Gastrocnemius medialis (tissue), 4 donors: ENCODE measurements at regions not wholly inside any gene's neighbourhood (a gene's known extent, or its start where the extent isn't known, plus 50 kb on each side); places are given as distances from the start of the nearest gene placed in this dataset.
"Not testable (repeated sequence)": the region's sequence is repeated elsewhere in the genome, so short reads cannot be mapped to it uniquely, and the experiment has no call there.

Experiments used
- ATAC-seq, 2 donors: fragments of 150-250 bp; one replicate each; pipeline ENCODE4 v1.9.1; 2016
- DNase-seq, 2 donors: peaks; one replicate each; pipeline ENCODE4 v3.0.0-alpha.2; 2019
- H3K27ac ChIP-seq, 4 donors: fragments of 200-600 bp; sonication (generic); 1 replicate in 1 of 4; 2 replicates in 3 of 4; pipeline ENCODE4 v1.5.1; 2016 to 2018; ENCODE audit warnings: mild to moderate bottlenecking in 2 of 4, moderate library complexity in 1 of 4
- H3K27me3 ChIP-seq, 3 donors: fragments of 200-600 bp; sonication (generic) in 2 of 3; 1 replicate in 1 of 3; 2 replicates in 2 of 3; pipeline versions ENCODE4 v1.5.1 to v1.6.0; 2016 to 2019; ENCODE audit warnings: mild to moderate bottlenecking in 1 of 3, moderate library complexity in 1 of 3
- H3K36me3 ChIP-seq, 2 donors: fragments of 200-600 bp; sonication (generic) in 1 of 2; one replicate each; pipeline ENCODE4 v1.5.1; 2017 to 2018
- H3K4me1 ChIP-seq, 2 donors: fragments of 200-600 bp; sonication (generic) in 1 of 2; one replicate each; pipeline ENCODE4 v1.5.1; 2016 to 2017; ENCODE audit warnings: mild to moderate bottlenecking in 2 of 2
- H3K4me3 ChIP-seq, 4 donors: fragments of 200-600 bp; sonication (generic) in 3 of 4; 1 replicate in 1 of 4; 2 replicates in 3 of 4; pipeline ENCODE4 v1.5.1; 2016 to 2019; ENCODE audit warnings: mild to moderate bottlenecking in 2 of 4
- H3K9me3 ChIP-seq, 3 donors: fragments of 200-600 bp; sonication (generic) in 2 of 3; 1 replicate in 1 of 3; 2 replicates in 2 of 3; pipeline ENCODE4 v1.5.1; 2016 to 2019
- CTCF ChIP-seq, 5 experiments: fragments of 450-650 bp in 3 of 5; fragments of 200-600 bp in 2 of 5; sonication (generic) in 2 of 5; IDR thresholded peaks in 4 of 5; conservative IDR thresholded peaks in 1 of 5; 1 replicate in 4 of 5; 2 replicates in 1 of 5; pipeline ENCODE4 v1.5.1; 2016 to 2019; ENCODE audit warnings: antibody characterized with exemption in 5 of 5, mild to moderate bottlenecking in 3 of 5, moderate library complexity in 3 of 5
- POLR2A ChIP-seq, 2 donors: fragments of 450-650 bp; IDR thresholded peaks; one replicate each; pipeline ENCODE4 v1.6.1; 2017; ENCODE audit warnings: antibody characterized with exemption in 2 of 2, mild to moderate bottlenecking in 2 of 2, moderate library complexity in 2 of 2
- in situ Hi-C, 4 donors: fragments of 200-750 bp; cut with MboI; loops; one replicate each; pipeline versions ENCODE4 v1.15.0 to v1.8.0; 2017; ENCODE audit warnings: low sequenced_read_pairs in 4 of 4
- intact Hi-C: fragments of 100-400 bp; cut with DNase I; formaldehyde crosslinking; loops from one replicate; pipeline ENCODE4 v1.15.1; 2023; ENCODE audit warnings: low total_unique reads

- no peak for DNase-seq
- Histone ChIP-seq H3K4me1 (no peaks in the 10 kb centered on the region), H3K27ac (no peak overlapping the region), H3K36me3 (no peaks in the 10 kb centered on the region), H3K9me3 (no peaks in the 10 kb centered on the region), H3K27me3 (no peaks in the 10 kb centered on the region), H3K4me3 (no peak overlapping the region)
- intact Hi-C loops: no loop called here
- ATAC-seq: no peak
- in situ Hi-C loops: no loop called here
- no peak for TF ChIP-seq POLR2A (IDR thresholded peaks at IDR 0.05)
- no peak for TF ChIP-seq CTCF (IDR thresholded peaks at IDR 0.05 in 4 of 5, conservative IDR thresholded peaks at IDR 0.05 in 1 of 5)
These were observed 514.8 kb downstream of the SLC6A15 start for GRCh38 chr12:84397846-84398245.

GRCh38 chr12:84397263-84397662 is 515.3 kb downstream of the SLC6A15 start:
- Histone ChIP-seq H3K4me1 (no peaks in the 10 kb centered on the region), H3K9me3 (no peaks in the 10 kb centered on the region), H3K27me3 (no peaks in the 10 kb centered on the region), H3K27ac (no peak overlapping the region), H3K4me3 (no peak overlapping the region), H3K36me3 (no peaks in the 10 kb centered on the region)
- in situ Hi-C loops (no loop called here), intact Hi-C loops (no loop called here)
- no peak for TF ChIP-seq CTCF (IDR thresholded peaks at IDR 0.05 in 4 of 5, conservative IDR thresholded peaks at IDR 0.05 in 1 of 5)
- no peak for TF ChIP-seq POLR2A (IDR thresholded peaks at IDR 0.05)
- ATAC-seq (no peak), DNase-seq (no peak)

- H3K4me3 ChIP-seq, H3K4me1 ChIP-seq, DNase-seq, ATAC-seq, H3K27ac ChIP-seq, H3K9me3 ChIP-seq, intact Hi-C loops, H3K36me3 ChIP-seq, in situ Hi-C loops, H3K27me3 ChIP-seq: not testable (repeated sequence)
These were observed 521.4 kb downstream of the SLC6A15 start for GRCh38 chr12:84391176-84391575.

- H3K27ac ChIP-seq: no peak overlapping the region
- H3K4me3 ChIP-seq: no peak overlapping the region
- H3K27me3 ChIP-seq: no peaks in the 10 kb centered on the region
- DNase-seq: no peak
- H3K36me3 ChIP-seq: no peaks in the 10 kb centered on the region
- intact Hi-C loops: no loop called here
- H3K9me3 ChIP-seq: no peaks in the 10 kb centered on the region
- no peak for ATAC-seq
- no peaks in the 10 kb centered on the region for H3K4me1 ChIP-seq
- TF ChIP-seq POLR2A (IDR thresholded peaks at IDR 0.05) (no peak), CTCF (IDR thresholded peaks at IDR 0.05 in 4 of 5, conservative IDR thresholded peaks at IDR 0.05 in 1 of 5) (no peak)
- in situ Hi-C loops: no loop called here
These were observed 528.2 kb downstream of the SLC6A15 start for GRCh38 chr12:84384384-84384783.

- H3K9me3 ChIP-seq, H3K36me3 ChIP-seq, H3K4me1 ChIP-seq, ATAC-seq, intact Hi-C loops, H3K27ac ChIP-seq, in situ Hi-C loops, H3K27me3 ChIP-seq, DNase-seq, H3K4me3 ChIP-seq: not testable (repeated sequence)
These were observed 530.1 kb downstream of the SLC6A15 start for GRCh38 chr12:84382486-84382885.

GRCh38 chr12:84376320-84376719 is 536.3 kb downstream of the SLC6A15 start:
- no peak for TF ChIP-seq POLR2A (IDR thresholded peaks at IDR 0.05)
- no peak for TF ChIP-seq CTCF (IDR thresholded peaks at IDR 0.05 in 4 of 5, conservative IDR thresholded peaks at IDR 0.05 in 1 of 5)
- Histone ChIP-seq H3K36me3 (no peaks in the 10 kb centered on the region), H3K4me3 (no peak overlapping the region), H3K27me3 (no peaks in the 10 kb centered on the region), H3K4me1 (no peaks in the 10 kb centered on the region), H3K9me3 (no peaks in the 10 kb centered on the region), H3K27ac (no peak overlapping the region)
- intact Hi-C loops (no loop called here), in situ Hi-C loops (no loop called here)
- no peak for DNase-seq
- ATAC-seq: no peak
